B cell (primary cell): ENCODE measurements at regions not wholly inside any gene's neighbourhood (a gene's known extent, or its start where the extent isn't known, plus 50 kb on each side); places are given as distances from the start of the nearest gene placed in this dataset.

Experiments used
- ATAC-seq: fragments of 200-7000 bp; cut with Tn5 transposase; one replicate; pipeline ENCODE4 v1.10.0; 2021; ENCODE audit warnings: low read depth, mild to moderate bottlenecking, moderate number of reproducible peaks, moderate library complexity
- CTCF ChIA-PET: fragments of 350-600 bp; sonication (Branson Sonifier 250); formaldehyde crosslinking; loops from one replicate; lab custom pipeline; 2021; ENCODE audit warnings: antibody characterized with exemption, inconsistent platforms; lab: Charles Lee
- POLR2A ChIA-PET: fragments of 350-600 bp; sonication (Branson Sonifier 250); formaldehyde crosslinking; loops from one replicate; lab custom pipeline; 2021; ENCODE audit warnings: antibody characterized with exemption; lab: Charles Lee
- DNase-seq: peaks from one replicate; pipeline ENCODE4 v3.0.0; 2013
- H2AFZ ChIP-seq: 2 replicates; pipeline ENCODE4 v1.6.1; 2012; ENCODE audit warnings: mild to moderate bottlenecking, low read depth, low read length; ENCODE audit not compliant: insufficient read depth, poor library complexity, severe bottlenecking
- H3K27ac ChIP-seq, 2 donors: 1 replicate in 1 of 2; 2 replicates in 1 of 2; pipeline ENCODE4 v1.5.1; 2012 to 2013; ENCODE audit warnings: low read length in 2 of 2, mild to moderate bottlenecking in 2 of 2, moderate library complexity in 1 of 2
- H3K27me3 ChIP-seq, 4 experiments: fragments of 200-600 bp in 1 of 4; sonication (generic) in 1 of 4; replicated peaks in 1 of 4; 1 replicate in 2 of 4; 2 replicates in 2 of 4; pipeline versions ENCODE4 v1.6.1 to v1.7.0; 2013 to 2016; ENCODE audit warnings: low read length in 3 of 4, mild to moderate bottlenecking in 2 of 4, mixed read lengths in 1 of 4, moderate library complexity in 1 of 4; ENCODE audit not compliant: insufficient read depth in 4 of 4, control insufficient read depth in 3 of 4; ENCODE audit errors: control extremely low read depth in 1 of 4
- H3K36me3 ChIP-seq, 2 experiments: replicated peaks in 1 of 2; 1 replicate in 1 of 2; 2 replicates in 1 of 2; pipeline versions ENCODE4 v1.6.1 to v1.7.1; 2013; ENCODE audit warnings: low read length in 1 of 2; ENCODE audit not compliant: insufficient read depth in 2 of 2, control insufficient read depth in 1 of 2; ENCODE audit errors: control extremely low read depth in 1 of 2, extremely low read depth in 1 of 2
- H3K4me1 ChIP-seq, 2 donors: fragments of 200-600 bp in 1 of 2; sonication (generic) in 1 of 2; 1 replicate in 1 of 2; 2 replicates in 1 of 2; pipeline versions ENCODE4 v1.5.1 to v1.6.1; 2013 to 2017; ENCODE audit warnings: low read length in 2 of 2; ENCODE audit not compliant: control insufficient read depth in 2 of 2, insufficient read depth in 2 of 2
- H3K4me2 ChIP-seq: replicated peaks from 2 replicates; pipeline ENCODE3; 2012; ENCODE audit warnings: mild to moderate bottlenecking, low read depth, low read length; ENCODE audit not compliant: poor library complexity, severe bottlenecking
- H3K4me3 ChIP-seq, 5 experiments: fragments of 200-600 bp in 1 of 5; sonication (generic) in 1 of 5; 1 replicate in 3 of 5; 2 replicates in 2 of 5; pipeline versions ENCODE4 v1.5.1 to v1.7.0; 2011 to 2016; ENCODE audit warnings: low read length in 4 of 5, mild to moderate bottlenecking in 4 of 5, low read depth in 2 of 5, control low read depth in 1 of 5, moderate library complexity in 1 of 5; ENCODE audit not compliant: insufficient read depth in 1 of 5; ENCODE audit errors: control extremely low read depth in 1 of 5, extremely low read depth in 1 of 5
- H3K79me2 ChIP-seq: fragments of 200-600 bp; sonication (generic); one replicate; pipeline ENCODE4 v1.6.0; 2016; ENCODE audit warnings: low read length; ENCODE audit not compliant: control insufficient read depth, insufficient read depth
- H3K9ac ChIP-seq: fragments of 200-600 bp; sonication (generic); 2 replicates; pipeline ENCODE4 v1.6.1; 2017; ENCODE audit warnings: mild to moderate bottlenecking, low read length, moderate library complexity
- H3K9me3 ChIP-seq, 3 donors: one replicate each; pipeline versions ENCODE4 v1.6.1 to v1.7.1; 2013; ENCODE audit warnings: low read length in 2 of 3; ENCODE audit not compliant: control insufficient read depth in 2 of 3, insufficient read depth in 1 of 3; ENCODE audit errors: control extremely low read depth in 1 of 3
- H4K20me1 ChIP-seq: 2 replicates; pipeline ENCODE4 v1.6.0; 2012; ENCODE audit warnings: mild to moderate bottlenecking, low read length; ENCODE audit not compliant: insufficient read depth, control insufficient read depth, poor library complexity, severe bottlenecking
- H3K27ac Mint-ChIP-seq: one replicate; pipeline ENCODE4 v1.8.0; 2021; ENCODE audit warnings: mixed read lengths
- H3K27me3 Mint-ChIP-seq: one replicate; pipeline ENCODE4 v1.8.0; 2021; ENCODE audit warnings: mixed read lengths
- H3K4me1 Mint-ChIP-seq: one replicate; pipeline ENCODE4 v1.8.0; 2021; ENCODE audit warnings: mixed read lengths
- H3K4me3 Mint-ChIP-seq: one replicate; pipeline ENCODE4 v1.8.0; 2021; ENCODE audit warnings: mixed read lengths
- H3K9me3 Mint-ChIP-seq: one replicate; pipeline ENCODE4 v1.8.0; 2022; ENCODE audit warnings: mixed read lengths; ENCODE audit not compliant: insufficient read depth
- EZH2 ChIP-seq: IDR thresholded peaks from 2 replicates; pipeline ENCODE4 v1.6.1; 2012; ENCODE audit warnings: borderline replicate concordance, low read depth, mild to moderate bottlenecking, moderate library complexity, low read length; ENCODE audit not compliant: insufficient read depth, poor library complexity, severe bottlenecking
- WGBS: methylation state at CpG from one replicate; pipeline ENCODE4 v1.1.5; 2013; ENCODE audit warnings: missing lambda C conversion rate; ENCODE audit not compliant: insufficient coverage; 5-methylcytosine and 5-hydroxymethylcytosine counted together
- intact Hi-C: fragments of 100-400 bp; cut with micrococcal nuclease; formaldehyde crosslinking; loops from one replicate; pipeline ENCODE4 v1.10.0; 2022
- TF ChIP-seq, protein P1 (sequence below): fragments of 200-600 bp; IDR thresholded peaks from one replicate; pipeline ENCODE4 v1.8.0; 2022; ENCODE audit warnings: antibody characterized with exemption, mild to moderate bottlenecking

DNA sequence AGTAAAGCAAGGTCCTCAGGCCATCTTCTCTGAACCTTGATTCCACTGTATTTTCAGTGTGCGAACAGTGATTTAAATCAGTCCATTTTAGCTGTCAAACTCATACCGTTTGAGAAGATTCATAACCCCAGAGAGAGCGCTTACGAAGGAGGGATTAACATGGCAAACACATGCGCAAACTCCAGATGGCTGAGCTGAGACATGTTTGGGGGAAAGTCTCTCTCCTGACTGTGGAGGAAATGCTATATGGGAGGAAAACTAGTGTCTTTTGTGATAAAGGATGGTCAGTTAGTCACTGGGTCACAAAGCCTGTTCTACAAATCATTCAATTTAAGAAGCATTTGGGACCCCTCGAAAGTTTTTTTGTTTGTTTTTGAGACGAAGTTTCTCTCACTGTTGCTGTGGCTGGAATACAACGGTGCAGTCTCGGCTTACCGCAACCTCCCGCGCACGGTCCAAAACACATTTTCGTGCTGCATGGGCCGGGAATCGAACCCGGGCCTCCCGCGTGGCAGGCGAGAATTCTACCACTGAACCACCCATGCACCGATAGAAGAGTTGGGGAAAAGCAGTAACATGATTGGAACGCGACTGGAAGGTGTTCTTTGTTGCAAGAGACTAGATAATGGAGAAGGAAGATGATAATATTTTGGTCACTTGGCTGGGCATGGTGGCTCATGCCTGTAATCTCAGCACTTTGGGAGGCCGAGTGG is 58.4 kb upstream of the CXADR start:
- DNase-seq = no peak

DNA sequence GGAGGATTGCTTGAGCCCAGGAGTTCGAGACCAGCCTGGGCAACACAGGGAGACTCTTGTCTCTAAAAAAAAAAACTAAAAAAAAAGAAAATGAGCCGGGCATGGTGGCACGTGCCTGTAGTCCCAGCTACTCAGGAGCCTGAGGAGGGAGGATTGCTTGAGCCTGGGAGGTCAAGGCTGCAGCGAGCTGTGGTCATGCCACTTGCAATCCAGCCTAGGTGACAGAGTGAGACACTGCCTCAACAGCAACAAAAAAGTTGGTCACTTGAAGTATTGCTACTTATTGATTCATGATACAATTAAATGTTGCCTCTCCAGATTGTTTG is 57.9 kb upstream of the CXADR start:
- H3K9me3 Mint-ChIP-seq = no peaks in the 10 kb centered on the region
- ATAC-seq = no peak
- H3K79me2 ChIP-seq = no peaks in the 10 kb centered on the region
- no peaks in the 10 kb centered on the region for H4K20me1 ChIP-seq
- H3K4me1 ChIP-seq = no peaks in the 10 kb centered on the region
- H3K4me3 Mint-ChIP-seq = no peak overlapping the region
- POLR2A ChIA-PET = no interaction called here
- no peak overlapping the region for H3K4me3 ChIP-seq
- H3K27ac ChIP-seq = no peak overlapping the region
- H3K36me3 ChIP-seq = no peaks in the 10 kb centered on the region
- intact Hi-C loops = no loop called here
- H3K4me2 ChIP-seq = no peak overlapping the region
- H2AFZ ChIP-seq = peak overlapping the region; percentile 44
- no peak for TF ChIP-seq EZH2
- TF ChIP-seq, protein P1, sequence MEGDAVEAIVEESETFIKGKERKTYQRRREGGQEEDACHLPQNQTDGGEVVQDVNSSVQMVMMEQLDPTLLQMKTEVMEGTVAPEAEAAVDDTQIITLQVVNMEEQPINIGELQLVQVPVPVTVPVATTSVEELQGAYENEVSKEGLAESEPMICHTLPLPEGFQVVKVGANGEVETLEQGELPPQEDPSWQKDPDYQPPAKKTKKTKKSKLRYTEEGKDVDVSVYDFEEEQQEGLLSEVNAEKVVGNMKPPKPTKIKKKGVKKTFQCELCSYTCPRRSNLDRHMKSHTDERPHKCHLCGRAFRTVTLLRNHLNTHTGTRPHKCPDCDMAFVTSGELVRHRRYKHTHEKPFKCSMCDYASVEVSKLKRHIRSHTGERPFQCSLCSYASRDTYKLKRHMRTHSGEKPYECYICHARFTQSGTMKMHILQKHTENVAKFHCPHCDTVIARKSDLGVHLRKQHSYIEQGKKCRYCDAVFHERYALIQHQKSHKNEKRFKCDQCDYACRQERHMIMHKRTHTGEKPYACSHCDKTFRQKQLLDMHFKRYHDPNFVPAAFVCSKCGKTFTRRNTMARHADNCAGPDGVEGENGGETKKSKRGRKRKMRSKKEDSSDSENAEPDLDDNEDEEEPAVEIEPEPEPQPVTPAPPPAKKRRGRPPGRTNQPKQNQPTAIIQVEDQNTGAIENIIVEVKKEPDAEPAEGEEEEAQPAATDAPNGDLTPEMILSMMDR = no peak
- peaks cover 0 to 4% (median 0%) of the 10 kb centered on the region in 3 donors for H3K9me3 ChIP-seq
- no peak overlapping the region for H3K9ac ChIP-seq
- no peaks in the 10 kb centered on the region for H3K4me1 Mint-ChIP-seq
- CTCF ChIA-PET = no interaction called here
- no peaks in the 10 kb centered on the region for H3K27me3 Mint-ChIP-seq
- WGBS = 68% methylated on average over 3 of the region's 4 CpGs
- no peaks in the 10 kb centered on the region for H3K27me3 ChIP-seq
- H3K27ac Mint-ChIP-seq = no peak overlapping the region
- no peak for DNase-seq

More for the DNA sequence above, 58.4 kb upstream of the CXADR start:
- Mint-ChIP-seq H3K9me3 (no peaks in the 10 kb centered on the region), H3K27me3 (no peaks in the 10 kb centered on the region), H3K4me3 (no peak overlapping the region), H3K27ac (no peak overlapping the region), H3K4me1 (no peaks in the 10 kb centered on the region)
- Histone ChIP-seq H3K27ac (no peak overlapping the region), H3K9me3 (peaks cover 0 to 4% (median 0%) of the 10 kb centered on the region in 3 donors), H3K27me3 (no peaks in the 10 kb centered on the region), H3K36me3 (no peaks in the 10 kb centered on the region), H3K4me1 (no peaks in the 10 kb centered on the region), H3K79me2 (no peaks in the 10 kb centered on the region), H3K4me3 (no peak overlapping the region), H3K4me2 (no peak overlapping the region), H3K9ac (no peak overlapping the region), H2AFZ (peak overlapping the region; percentile 44), H4K20me1 (no peaks in the 10 kb centered on the region)
- POLR2A ChIA-PET = no interaction called here
- intact Hi-C loops = no loop called here
- WGBS = 35% methylated on average over 17 of the region's 24 CpGs
- CTCF ChIA-PET = no interaction called here
- TF ChIP-seq, protein P1 = no peak
- TF ChIP-seq EZH2 = no peak
- no peak for ATAC-seq
